HEK293 (cell line): ENCODE measurements at regions not wholly inside any gene's neighbourhood (a gene's known extent, or its start where the extent isn't known, plus 50 kb on each side); places are given as distances from the start of the nearest gene placed in this dataset.

Source experiments
- CTCF ChIA-PET: fragments of 350-600 bp; formaldehyde crosslinking; extraction: SDS; loops from one replicate; lab custom pipeline; 2021; ENCODE audit warnings: antibody characterized with exemption; lab: Yijun Ruan, JAX
- POLR2A ChIA-PET: fragments of 300-600 bp; formaldehyde crosslinking; extraction: SDS; loops from one replicate; lab custom pipeline; 2020; ENCODE audit warnings: antibody characterized with exemption, inconsistent platforms; lab: Yijun Ruan, JAX
- H3K27ac ChIP-seq: fragments of 200-500 bp; sonication (Bioruptor generic); 2 replicates; pipeline ENCODE4 v1.5.1; 2014; ENCODE audit warnings: low read depth, low read length, control low read depth, inconsistent platforms; ENCODE audit errors: extremely low read depth
- H3K36me3 ChIP-seq, 2 experiments: fragments of 200-500 bp in 1 of 2; sonication (Bioruptor generic) in 1 of 2; 1 replicate in 1 of 2; 2 replicates in 1 of 2; pipeline ENCODE4 v1.5.1; 2014 to 2017; ENCODE audit warnings: inconsistent platforms in 2 of 2, low read length in 2 of 2; ENCODE audit not compliant: control insufficient read depth in 2 of 2, insufficient read depth in 1 of 2
- H3K4me1 ChIP-seq: fragments of 200-500 bp; sonication (Bioruptor generic); 2 replicates; pipeline ENCODE4 v1.5.1; 2014; ENCODE audit warnings: mild to moderate bottlenecking, low read length, inconsistent platforms; ENCODE audit not compliant: control insufficient read depth, insufficient read depth
- H3K4me3 ChIP-seq: 2 replicates; pipeline ENCODE4 v1.5.1; 2011; ENCODE audit warnings: low read depth, mild to moderate bottlenecking, control low read depth, low read length, moderate library complexity
- H3K9me3 ChIP-seq: fragments of 200-500 bp; sonication (Bioruptor generic); 2 replicates; pipeline ENCODE4 v1.5.1; 2014; ENCODE audit warnings: low read depth, low read length, inconsistent platforms; ENCODE audit not compliant: control insufficient read depth, insufficient read depth
- GLI2 ChIP-seq: fragments of 450-650 bp; formaldehyde crosslinking; IDR thresholded peaks from 2 replicates; pipeline ENCODE4; 2017; ENCODE audit warnings: missing biosample characterization, missing genetic modification characterization, low read depth, borderline replicate concordance
- IKZF3 ChIP-seq: fragments of 450-650 bp; IDR thresholded peaks from 2 replicates; pipeline ENCODE4 v1.5.0; 2018; ENCODE audit warnings: missing biosample characterization, mild to moderate bottlenecking, missing genetic modification characterization, moderate library complexity
- PBX3 ChIP-seq: sonication (generic); formaldehyde crosslinking; IDR thresholded peaks from 2 replicates; pipeline ENCODE4 v1.8.1; 2022; ENCODE audit warnings: mild to moderate bottlenecking, moderate library complexity, missing genetic modification reagents
- PRDM4 ChIP-seq: fragments of 450-650 bp; formaldehyde crosslinking; IDR thresholded peaks from 2 replicates; pipeline ENCODE4 v1.5.1; 2017; ENCODE audit warnings: missing biosample characterization, missing genetic modification characterization
- REPIN1 ChIP-seq: fragments of 450-650 bp; formaldehyde crosslinking; IDR thresholded peaks from 2 replicates; pipeline ENCODE4 v1.5.1; 2017; ENCODE audit warnings: missing biosample characterization, missing genetic modification characterization, low read depth
- SALL2 ChIP-seq: fragments of 450-650 bp; formaldehyde crosslinking; IDR thresholded peaks from 2 replicates; pipeline ENCODE4 v1.5.0; 2017; ENCODE audit warnings: missing biosample characterization, mild to moderate bottlenecking, missing genetic modification characterization, borderline replicate concordance
- ZBTB20 ChIP-seq: fragments of 450-650 bp; formaldehyde crosslinking; IDR thresholded peaks from 2 replicates; pipeline ENCODE4 v1.5.1; 2016; ENCODE audit warnings: missing biosample characterization, missing genetic modification characterization
- ZBTB8A ChIP-seq: fragments of 450-650 bp; formaldehyde crosslinking; IDR thresholded peaks from 2 replicates; pipeline ENCODE4 v1.5.1; 2016; ENCODE audit warnings: missing biosample characterization, missing genetic modification characterization
- ZFHX2 ChIP-seq: fragments of 450-650 bp; formaldehyde crosslinking; conservative IDR thresholded peaks from 2 replicates; pipeline ENCODE4 v1.5.1; 2016; ENCODE audit warnings: missing biosample characterization, missing genetic modification characterization
- ZFP3 ChIP-seq: fragments of 450-650 bp; formaldehyde crosslinking; IDR thresholded peaks from 2 replicates; pipeline ENCODE4 v1.5.1; 2016; ENCODE audit warnings: low read depth, missing biosample characterization, missing genetic modification characterization
- ZFP41 ChIP-seq: fragments of 450-650 bp; formaldehyde crosslinking; IDR thresholded peaks from 2 replicates; pipeline ENCODE4 v1.5.1; 2016; ENCODE audit warnings: missing biosample characterization, missing genetic modification characterization, borderline replicate concordance
- ZNF16 ChIP-seq: fragments of 450-650 bp; formaldehyde crosslinking; IDR thresholded peaks from 2 replicates; pipeline ENCODE4 v1.5.1; 2016; ENCODE audit warnings: low read depth, missing biosample characterization, missing genetic modification characterization
- ZNF184 ChIP-seq: fragments of 450-650 bp; IDR thresholded peaks from 2 replicates; pipeline ENCODE4 v1.5.1; 2018; ENCODE audit warnings: missing biosample characterization, mild to moderate bottlenecking, missing genetic modification characterization
- ZNF280C ChIP-seq: fragments of 450-650 bp; formaldehyde crosslinking; IDR thresholded peaks from 2 replicates; pipeline ENCODE4 v1.5.1; 2016; ENCODE audit warnings: missing biosample characterization, missing genetic modification characterization
- ZNF292 ChIP-seq: fragments of 450-650 bp; formaldehyde crosslinking; IDR thresholded peaks from 2 replicates; pipeline ENCODE4 v1.5.1; 2016; ENCODE audit warnings: low read depth, missing biosample characterization, missing genetic modification characterization, borderline replicate concordance
- ZNF426 ChIP-seq: fragments of 450-650 bp; formaldehyde crosslinking; IDR thresholded peaks from 2 replicates; pipeline ENCODE4 v1.5.1; 2017; ENCODE audit warnings: missing biosample characterization, missing genetic modification characterization, mild to moderate bottlenecking, inconsistent platforms, moderate library complexity
- ZNF488 ChIP-seq: fragments of 450-650 bp; formaldehyde crosslinking; IDR thresholded peaks from 2 replicates; pipeline ENCODE4 v1.5.1; 2016; ENCODE audit warnings: missing biosample characterization, missing genetic modification characterization
- ZNF549 ChIP-seq: fragments of 450-650 bp; IDR thresholded peaks from 2 replicates; pipeline ENCODE4 v1.5.1; 2018; ENCODE audit warnings: missing biosample characterization, missing genetic modification characterization, mild to moderate bottlenecking, inconsistent platforms, moderate library complexity
- ZNF585B ChIP-seq: fragments of 450-650 bp; formaldehyde crosslinking; IDR thresholded peaks from 2 replicates; pipeline ENCODE4 v1.5.1; 2016; ENCODE audit warnings: missing biosample characterization, missing genetic modification characterization
- ZNF664 ChIP-seq: fragments of 450-650 bp; formaldehyde crosslinking; IDR thresholded peaks from 2 replicates; pipeline ENCODE4 v1.5.1; 2016; ENCODE audit warnings: missing biosample characterization, missing genetic modification characterization
- ZSCAN5A ChIP-seq: fragments of 450-650 bp; formaldehyde crosslinking; IDR thresholded peaks from 2 replicates; pipeline ENCODE4 v1.5.1; 2016; ENCODE audit warnings: missing biosample characterization, missing genetic modification characterization

- TF ChIP-seq ZNF585B, result no peak
- TF ChIP-seq ZNF549, result no peak
- TF ChIP-seq ZFHX2 (tag by site-specific recombination), result no peak
- no peak for TF ChIP-seq ZSCAN5A
- no peak for TF ChIP-seq PRDM4 (tag by site-specific recombination)
- TF ChIP-seq ZBTB8A, result no peak
- no peak for TF ChIP-seq ZBTB20 (tag by site-specific recombination)
- TF ChIP-seq ZNF280C (tag by site-specific recombination), result no peak
Measured at GRCh38 chr15:81443040-81443820, 69.2 kb upstream of the TMC3 start (continued).

- TF ChIP-seq ZSCAN5A, result no peak
- TF ChIP-seq ZNF426 (tag by site-specific recombination), result no peak
- no peak for TF ChIP-seq REPIN1
- TF ChIP-seq ZNF16 (tag by site-specific recombination), result no peak
- TF ChIP-seq ZNF585B, result no peak
- TF ChIP-seq ZFP3 (tag by site-specific recombination), result no peak
- no peak for TF ChIP-seq SALL2 (tag by site-specific recombination)
- no peak for TF ChIP-seq GLI2 (tag by site-specific recombination)
- TF ChIP-seq ZNF488, result no peak
- no peak for TF ChIP-seq IKZF3
- TF ChIP-seq ZNF292, result no peak
- TF ChIP-seq ZNF184 (tag by site-specific recombination), result no peak
- no peak for TF ChIP-seq ZFP41
- TF ChIP-seq ZNF549, result no peak
- no peak for TF ChIP-seq PBX3 (CRISPR knock-in tag)
- TF ChIP-seq ZNF664 (tag by site-specific recombination), result no peak
- no peaks in the 10 kb centered on the region for H3K4me1 ChIP-seq
- ChIA-PET CTCF (no interaction called here), POLR2A (no interaction called here)
- peaks cover 3% of the 10 kb centered on the region for H3K9me3 ChIP-seq
- H3K27ac ChIP-seq, result no peak overlapping the region
- H3K4me3 ChIP-seq, result no peak overlapping the region
- no peaks in the 10 kb centered on the region for H3K36me3 ChIP-seq
Measured at GRCh38 chr15:81442454-81442853, 68.4 kb upstream of the TMC3 start.
